Mucosa of descending colon (tissue), 3 donors: ENCODE measurements at regions not wholly inside any gene's neighbourhood (a gene's known extent, or its start where the extent isn't known, plus 50 kb on each side); places are given as distances from the start of the nearest gene placed in this dataset.

Experiments
- ATAC-seq: fragments of 200-7000 bp; cut with Tn5 transposase; one replicate; pipeline ENCODE4 v1.9.1; 2020; ENCODE audit warnings: mild to moderate bottlenecking, moderate library complexity
- DNase-seq, 3 donors: peaks; one replicate each; pipeline ENCODE4 v3.0.0-alpha.2; 2020
- H3K36me3 ChIP-seq: fragments of 200-600 bp; one replicate; pipeline ENCODE4 v1.8.0; 2021; ENCODE audit warnings: low read depth, mild to moderate bottlenecking
- H3K4me1 ChIP-seq: fragments of 200-600 bp; one replicate; pipeline ENCODE4 v1.8.0; 2021; ENCODE audit warnings: low read depth, mild to moderate bottlenecking
- H3K4me3 ChIP-seq: fragments of 200-600 bp; one replicate; pipeline ENCODE4 v1.8.0; 2021; ENCODE audit warnings: mild to moderate bottlenecking
- H3K9me3 ChIP-seq: fragments of 200-600 bp; one replicate; pipeline ENCODE4 v1.8.0; 2021; ENCODE audit warnings: mild to moderate bottlenecking
- CTCF ChIP-seq: fragments of 200-600 bp; IDR thresholded peaks from one replicate; pipeline ENCODE4 v1.8.0; 2022; ENCODE audit warnings: antibody characterized with exemption, mild to moderate bottlenecking
- intact Hi-C, 2 donors: fragments of 100-400 bp; cut with DNase I in 1 of 2; cut with micrococcal nuclease in 1 of 2; formaldehyde crosslinking; loops; one replicate each; pipeline versions ENCODE4 v1.11.0 to v1.11.1; 2022; cut with DNase I, micrococcal nuclease
- donor health status: DM: no; HTN: no; CAD: no; lungs with moderate emphysema.
- donor health status: DM: no; HTN: no; CAD: no.
- donor health status: DM: no; HTN: yes; CAD: no.

- DNase-seq, result no peak
- no peak for ATAC-seq
- intact Hi-C loops, result no loop called here
- Histone ChIP-seq H3K4me3 (no peak overlapping the region), H3K9me3 (no peaks in the 10 kb centered on the region), H3K36me3 (no peaks in the 10 kb centered on the region), H3K4me1 (no peaks in the 10 kb centered on the region)
- TF ChIP-seq CTCF, result no peak
Observed at GRCh38 chr12:71071536-71072097, 86.2 kb downstream of the TSPAN8 start.

GRCh38 chr12:71070416-71071128 is 87.2 kb downstream of the TSPAN8 start:
- no peak for TF ChIP-seq CTCF
- ATAC-seq (no peak), DNase-seq (no peak)
- Histone ChIP-seq H3K4me3 (no peak overlapping the region), H3K36me3 (no peaks in the 10 kb centered on the region), H3K4me1 (no peaks in the 10 kb centered on the region), H3K9me3 (no peaks in the 10 kb centered on the region)
- intact Hi-C loops, result no loop called here

GRCh38 chr12:71069311-71069710 is 88.5 kb downstream of the TSPAN8 start:
- Histone ChIP-seq H3K4me3 (no peak overlapping the region), H3K9me3 (no peaks in the 10 kb centered on the region), H3K36me3 (no peaks in the 10 kb centered on the region), H3K4me1 (no peaks in the 10 kb centered on the region)
- intact Hi-C loops, result no loop called here
- DNase-seq (no peak), ATAC-seq (no peak)
- no peak for TF ChIP-seq CTCF

GRCh38 chr12:71063087-71063486 is 94.7 kb downstream of the TSPAN8 start:
- Histone ChIP-seq H3K4me3 (no peak overlapping the region), H3K36me3 (no peaks in the 10 kb centered on the region), H3K4me1 (no peaks in the 10 kb centered on the region), H3K9me3 (no peaks in the 10 kb centered on the region)
- TF ChIP-seq CTCF, result no peak
- intact Hi-C loops, result no loop called here
- no peak for ATAC-seq
- DNase-seq, result no peak

- Histone ChIP-seq H3K4me1 (no peaks in the 10 kb centered on the region), H3K4me3 (no peak overlapping the region), H3K36me3 (no peaks in the 10 kb centered on the region), H3K9me3 (no peaks in the 10 kb centered on the region)
- DNase-seq (no peak), ATAC-seq (no peak)
- intact Hi-C loops, result no loop called here
- TF ChIP-seq CTCF, result no peak
Observed at GRCh38 chr12:71061451-71061850, 96.3 kb downstream of the TSPAN8 start.
